ENCODE measurements at regions not wholly inside any gene's neighbourhood (a gene's known extent, or its start where the extent isn't known, plus 50 kb on each side); places are given as distances from the start of the nearest gene placed in this dataset.

- no peaks in the 10 kb centered on the region for H3K36me3 ChIP-seq (replicated peaks; ENCODE audit: insufficient read depth, low read depth)
- H3K9me3 ChIP-seq (ENCODE audit: low read depth), result no peaks in the 10 kb centered on the region
- WGBS (ENCODE audit: low lambda C conversion rate, missing lambda C conversion rate), result 77% methylated on average over 5 of the region's 5 CpGs
- H3K27me3 ChIP-seq, result no peaks in the 10 kb centered on the region
- H3K4me2 ChIP-seq, result no peak overlapping the region
- H2AFZ ChIP-seq, result no peak overlapping the region
- no peaks in the 10 kb centered on the region for H3K9me2 ChIP-seq (replicated peaks; ENCODE audit: insufficient read depth)
- H3K79me2 ChIP-seq, result no peaks in the 10 kb centered on the region
- DNase-seq (ENCODE audit: low spot score), result no peak
- no peaks in the 10 kb centered on the region for H4K20me1 ChIP-seq (ENCODE audit: insufficient read depth, poor library complexity, severe bottlenecking)
- H3K4me3 ChIP-seq, result no peak overlapping the region
- TF ChIP-seq CTCF (IDR thresholded peaks at IDR 0.05; ENCODE audit: poor library complexity) (no peak), EZH2phosphoT487 (IDR thresholded peaks at IDR 0.05; ENCODE audit: low read depth, severe bottlenecking, unreplicated experiment) (no peak), EZH2 (IDR thresholded peaks at IDR 0.05; ENCODE audit: borderline replicate concordance) (no peak)
- no peaks in the 10 kb centered on the region for H3K4me1 ChIP-seq (ENCODE audit: insufficient read depth)
- no peak overlapping the region for H3K27ac ChIP-seq
These were observed 150.9 kb upstream of the ATP10A start for GRCh38 chr15:26013981-26014380.

- Histone ChIP-seq H3K9me2 (replicated peaks; ENCODE audit: insufficient read depth) (no peaks in the 10 kb centered on the region), H3K4me2 (no peak overlapping the region), H3K4me3 (no peak overlapping the region), H3K27me3 (no peaks in the 10 kb centered on the region), H4K20me1 (ENCODE audit: insufficient read depth, poor library complexity, severe bottlenecking) (no peaks in the 10 kb centered on the region), H3K79me2 (no peaks in the 10 kb centered on the region), H3K27ac (no peak overlapping the region), H3K4me1 (ENCODE audit: insufficient read depth) (no peaks in the 10 kb centered on the region), H3K36me3 (replicated peaks; ENCODE audit: insufficient read depth, low read depth) (no peaks in the 10 kb centered on the region), H2AFZ (no peak overlapping the region), H3K9me3 (ENCODE audit: low read depth) (no peaks in the 10 kb centered on the region)
- 60% methylated on average over 3 of the region's 3 CpGs for WGBS (ENCODE audit: low lambda C conversion rate, missing lambda C conversion rate)
- TF ChIP-seq CTCF (IDR thresholded peaks at IDR 0.05; ENCODE audit: poor library complexity), result no peak
- no peak for TF ChIP-seq EZH2phosphoT487 (IDR thresholded peaks at IDR 0.05; ENCODE audit: low read depth, severe bottlenecking, unreplicated experiment)
- no peak for TF ChIP-seq EZH2 (IDR thresholded peaks at IDR 0.05; ENCODE audit: borderline replicate concordance)
- DNase-seq (ENCODE audit: low spot score), result no peak
These were observed 148.8 kb upstream of the ATP10A start for GRCh38 chr15:26011916-26012315.

DNA sequence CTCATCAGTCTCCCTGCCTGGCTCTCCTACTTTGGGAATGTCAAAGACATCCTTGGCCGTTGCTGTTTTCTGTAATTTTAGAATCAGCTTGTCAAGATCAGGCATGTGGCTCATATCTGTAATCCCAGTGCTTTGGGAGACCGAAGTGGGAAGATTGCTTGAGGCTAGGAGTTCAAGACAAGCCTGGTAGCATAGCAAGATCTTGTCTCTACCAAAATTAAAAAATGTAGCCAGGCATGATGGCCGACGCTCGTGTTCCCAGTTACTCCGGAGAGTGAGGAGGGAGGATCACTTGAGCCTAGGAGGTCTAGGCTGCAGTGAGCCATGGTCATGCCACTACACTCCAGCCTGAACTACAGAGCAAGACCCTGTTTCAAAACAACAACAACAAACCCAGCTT is 144.0 kb upstream of the ATP10A start:
- no peaks in the 10 kb centered on the region for H3K4me1 ChIP-seq (ENCODE audit: insufficient read depth)
- no peaks in the 10 kb centered on the region for H3K36me3 ChIP-seq (replicated peaks; ENCODE audit: insufficient read depth, low read depth)
- no peak overlapping the region for H3K4me2 ChIP-seq
- 60% methylated on average over 6 of the region's 6 CpGs for WGBS (ENCODE audit: low lambda C conversion rate, missing lambda C conversion rate)
- H3K79me2 ChIP-seq, result no peaks in the 10 kb centered on the region
- TF ChIP-seq EZH2phosphoT487 (IDR thresholded peaks at IDR 0.05; ENCODE audit: low read depth, severe bottlenecking, unreplicated experiment), result no peak
- no peak for TF ChIP-seq EZH2 (IDR thresholded peaks at IDR 0.05; ENCODE audit: borderline replicate concordance)
- TF ChIP-seq CTCF (IDR thresholded peaks at IDR 0.05; ENCODE audit: poor library complexity), result no peak
- no peak for DNase-seq (ENCODE audit: low spot score)
- no peaks in the 10 kb centered on the region for H3K27me3 ChIP-seq
- no peak overlapping the region for H3K4me3 ChIP-seq
- no peak overlapping the region for H3K27ac ChIP-seq
- H3K9me2 ChIP-seq (replicated peaks; ENCODE audit: insufficient read depth), result no peaks in the 10 kb centered on the region
- no peaks in the 10 kb centered on the region for H3K9me3 ChIP-seq (ENCODE audit: low read depth)
- no peaks in the 10 kb centered on the region for H4K20me1 ChIP-seq (ENCODE audit: insufficient read depth, poor library complexity, severe bottlenecking)
- H2AFZ ChIP-seq, result no peak overlapping the region

- Histone ChIP-seq H3K9me2 (replicated peaks; ENCODE audit: insufficient read depth) (no peaks in the 10 kb centered on the region), H3K4me1 (ENCODE audit: insufficient read depth) (no peaks in the 10 kb centered on the region), H3K4me3 (no peak overlapping the region), H2AFZ (no peak overlapping the region), H3K36me3 (replicated peaks; ENCODE audit: insufficient read depth, low read depth) (no peaks in the 10 kb centered on the region), H4K20me1 (ENCODE audit: insufficient read depth, poor library complexity, severe bottlenecking) (no peaks in the 10 kb centered on the region), H3K79me2 (no peaks in the 10 kb centered on the region), H3K27ac (no peak overlapping the region), H3K27me3 (no peaks in the 10 kb centered on the region), H3K9me3 (ENCODE audit: low read depth) (no peaks in the 10 kb centered on the region), H3K4me2 (no peak overlapping the region)
- no peak for TF ChIP-seq EZH2phosphoT487 (IDR thresholded peaks at IDR 0.05; ENCODE audit: low read depth, severe bottlenecking, unreplicated experiment)
- no peak for TF ChIP-seq EZH2 (IDR thresholded peaks at IDR 0.05; ENCODE audit: borderline replicate concordance)
- no peak for TF ChIP-seq CTCF (IDR thresholded peaks at IDR 0.05; ENCODE audit: poor library complexity)
- no peak for DNase-seq (ENCODE audit: low spot score)
- 98% methylated on average over 9 of the region's 9 CpGs for WGBS (ENCODE audit: low lambda C conversion rate, missing lambda C conversion rate)
These were observed 138.1 kb upstream of the ATP10A start for GRCh38 chr15:26001201-26001600.

All from hepatocyte (in vitro differentiated cells).